Panc1 (cell line): ENCODE measurements at regions not wholly inside any gene's neighbourhood (a gene's known extent, or its start where the extent isn't known, plus 50 kb on each side); places are given as distances from the start of the nearest gene placed in this dataset.

Experiments
- ATAC-seq: fragments of 200-7000 bp; cut with Tn5 transposase; 2 replicates; pipeline ENCODE4 v1.9.1; 2020; ENCODE audit warnings: mild to moderate bottlenecking, moderate library complexity
- BruUV-seq: library from RNA; stranded (reverse); fragments of 400-500 nt; replicated peaks from 2 replicates; lab custom pipeline; 2021; lab: Mats Ljungman, UMichigan
- CTCF ChIA-PET: fragments of 300-600 bp; sonication (Branson Sonifier 250); formaldehyde crosslinking; loops from one replicate; lab custom pipeline; 2022; ENCODE audit warnings: antibody characterized with exemption; lab: Charles Lee
- POLR2A ChIA-PET: fragments of 300-600 bp; sonication (Branson Sonifier 250); formaldehyde crosslinking; loops from one replicate; lab custom pipeline; 2022; ENCODE audit warnings: antibody characterized with exemption; lab: Charles Lee
- DNase-seq: peaks from one replicate; pipeline ENCODE4 v3.0.0-alpha.2; 2010; ENCODE audit warnings: low read depth, low spot score
- H3K27ac ChIP-seq: 2 replicates; pipeline ENCODE4 v1.5.1; 2011; ENCODE audit warnings: mild to moderate bottlenecking, low read length, inconsistent platforms
- H3K27me3 ChIP-seq: fragments of 200-500 bp; sonication (Bioruptor generic); 2 replicates; pipeline ENCODE4 v1.6.0; 2014; ENCODE audit warnings: low read length, inconsistent platforms; ENCODE audit not compliant: control insufficient read depth, insufficient read depth
- H3K36me3 ChIP-seq: fragments of 200-500 bp; sonication (Bioruptor generic); 2 replicates; pipeline ENCODE4 v1.5.1; 2014; ENCODE audit warnings: inconsistent platforms, mild to moderate bottlenecking, low read length, moderate library complexity; ENCODE audit not compliant: control insufficient read depth, insufficient read depth
- H3K4me1 ChIP-seq: 2 replicates; pipeline ENCODE4 v1.5.1; 2011; ENCODE audit warnings: inconsistent platforms, mild to moderate bottlenecking, low read length, moderate library complexity; ENCODE audit not compliant: control insufficient read depth, insufficient read depth
- H3K4me3 ChIP-seq, 2 experiments: 2 replicates each; pipeline ENCODE4 v1.5.1; 2011 to 2012; ENCODE audit warnings: low read depth in 2 of 2, low read length in 2 of 2, mild to moderate bottlenecking in 2 of 2, inconsistent platforms in 1 of 2, moderate library complexity in 1 of 2
- H3K9me3 ChIP-seq: fragments of 200-500 bp; sonication (Bioruptor generic); 2 replicates; pipeline ENCODE4 v1.5.1; 2014; ENCODE audit warnings: low read depth, mild to moderate bottlenecking, inconsistent platforms, low read length, moderate library complexity; ENCODE audit not compliant: control insufficient read depth, insufficient read depth
- POLR2AphosphoS5 ChIP-seq: IDR thresholded peaks from 2 replicates; pipeline ENCODE4 v1.6.1; 2012; ENCODE audit warnings: mild to moderate bottlenecking, low read depth, low read length, moderate library complexity
- REST ChIP-seq, 2 experiments: IDR thresholded peaks; 2 replicates each; pipeline ENCODE4 v1.6.1; 2011 to 2012; ENCODE audit warnings: low read depth in 2 of 2, control low read depth in 1 of 2, low read length in 1 of 2, mild to moderate bottlenecking in 1 of 2, moderate library complexity in 1 of 2; ENCODE audit not compliant: insufficient read depth in 1 of 2
- SIN3A ChIP-seq: IDR thresholded peaks from 2 replicates; pipeline ENCODE4 v1.6.1; 2012; ENCODE audit warnings: low read depth, mild to moderate bottlenecking, low read length, moderate library complexity, borderline replicate concordance; ENCODE audit not compliant: insufficient read depth
- TCF7L2 ChIP-seq: IDR thresholded peaks from 2 replicates; pipeline ENCODE4 v1.6.1; 2011; ENCODE audit warnings: mild to moderate bottlenecking, low read depth, low read length, inconsistent platforms
- in situ Hi-C: cut with HindIII; loops from 2 replicates; pipeline ENCODE4 v1.10.0; 2016; ENCODE audit warnings: low sequenced_read_pairs, low pct_unique_long_range_greater_than_20kb
- intact Hi-C: fragments of 100-400 bp; cut with micrococcal nuclease; formaldehyde crosslinking; loops from one replicate; pipeline ENCODE4 v1.10.0; 2022; ENCODE audit not compliant: unreplicated experiment
- TF ChIP-seq, protein P1 (sequence below): fragments of 450-650 bp; IDR thresholded peaks from 2 replicates; pipeline ENCODE4 v1.5.1; 2017; ENCODE audit warnings: mild to moderate bottlenecking

- TF ChIP-seq POLR2AphosphoS5, result no peak
- TF ChIP-seq REST (IDR thresholded peaks at IDR 0.05; ENCODE audit: insufficient read depth in 1 of 2, low read depth in 2 of 2, low read length in 1 of 2), result no peak
- TF ChIP-seq, protein P1, sequence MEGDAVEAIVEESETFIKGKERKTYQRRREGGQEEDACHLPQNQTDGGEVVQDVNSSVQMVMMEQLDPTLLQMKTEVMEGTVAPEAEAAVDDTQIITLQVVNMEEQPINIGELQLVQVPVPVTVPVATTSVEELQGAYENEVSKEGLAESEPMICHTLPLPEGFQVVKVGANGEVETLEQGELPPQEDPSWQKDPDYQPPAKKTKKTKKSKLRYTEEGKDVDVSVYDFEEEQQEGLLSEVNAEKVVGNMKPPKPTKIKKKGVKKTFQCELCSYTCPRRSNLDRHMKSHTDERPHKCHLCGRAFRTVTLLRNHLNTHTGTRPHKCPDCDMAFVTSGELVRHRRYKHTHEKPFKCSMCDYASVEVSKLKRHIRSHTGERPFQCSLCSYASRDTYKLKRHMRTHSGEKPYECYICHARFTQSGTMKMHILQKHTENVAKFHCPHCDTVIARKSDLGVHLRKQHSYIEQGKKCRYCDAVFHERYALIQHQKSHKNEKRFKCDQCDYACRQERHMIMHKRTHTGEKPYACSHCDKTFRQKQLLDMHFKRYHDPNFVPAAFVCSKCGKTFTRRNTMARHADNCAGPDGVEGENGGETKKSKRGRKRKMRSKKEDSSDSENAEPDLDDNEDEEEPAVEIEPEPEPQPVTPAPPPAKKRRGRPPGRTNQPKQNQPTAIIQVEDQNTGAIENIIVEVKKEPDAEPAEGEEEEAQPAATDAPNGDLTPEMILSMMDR, result no peak
- TF ChIP-seq SIN3A, result no peak
- TF ChIP-seq TCF7L2, result no peak
- H3K36me3 ChIP-seq, result no peaks in the 10 kb centered on the region
- no peaks in the 10 kb centered on the region for H3K9me3 ChIP-seq
- H3K4me3 ChIP-seq, result no peak overlapping the region
- DNase-seq, result no peak
- H3K27me3 ChIP-seq, result no peaks in the 10 kb centered on the region
- ChIA-PET POLR2A (no interaction called here), CTCF (no interaction called here)
- no peaks in the 10 kb centered on the region for H3K4me1 ChIP-seq
- no TSS peak for BruUV-seq
- in situ Hi-C loops, result no loop called here
- no peak overlapping the region for H3K27ac ChIP-seq
- no peak for ATAC-seq
- intact Hi-C loops, result no loop called here
Observed at GRCh38 chr11:13896175-13896980, 66.1 kb upstream of the SPON1 start.

- Histone ChIP-seq H3K36me3 (no peaks in the 10 kb centered on the region), H3K27me3 (no peaks in the 10 kb centered on the region), H3K4me3 (no peak overlapping the region), H3K27ac (no peak overlapping the region), H3K4me1 (no peaks in the 10 kb centered on the region), H3K9me3 (no peaks in the 10 kb centered on the region)
- ChIA-PET CTCF (no interaction called here), POLR2A (no interaction called here)
- DNase-seq (no peak), ATAC-seq (no peak)
- TF ChIP-seq, protein P1, result no peak
- no peak for TF ChIP-seq TCF7L2
- TF ChIP-seq POLR2AphosphoS5, result no peak
- TF ChIP-seq SIN3A, result no peak
- TF ChIP-seq REST (IDR thresholded peaks at IDR 0.05; ENCODE audit: insufficient read depth in 1 of 2, low read depth in 2 of 2, low read length in 1 of 2), result no peak
- in situ Hi-C loops (no loop called here), intact Hi-C loops (no loop called here)
- no TSS peak for BruUV-seq
Observed at GRCh38 chr11:13896981-13897353, 65.6 kb upstream of the SPON1 start.
